Gastroesophageal sphincter (tissue), 4 donors: ENCODE measurements at regions not wholly inside any gene's neighbourhood (a gene's known extent, or its start where the extent isn't known, plus 50 kb on each side); places are given as distances from the start of the nearest gene placed in this dataset.

ENCODE experiments used
- ATAC-seq: fragments of 150-250 bp; one replicate; pipeline ENCODE4 v1.9.1; 2016; ENCODE audit warnings: mild to moderate bottlenecking, moderate library complexity
- H3K27ac ChIP-seq, 4 donors: fragments of 200-600 bp; sonication (generic) in 3 of 4; 1 replicate in 3 of 4; 2 replicates in 1 of 4; pipeline ENCODE4 v1.5.1; 2016 to 2019
- H3K27me3 ChIP-seq: fragments of 200-600 bp; sonication (generic); one replicate; pipeline ENCODE4 v1.5.1; 2019
- H3K36me3 ChIP-seq, 2 donors: fragments of 200-600 bp; sonication (generic); one replicate each; pipeline ENCODE4 v1.5.1; 2019; ENCODE audit warnings: control low read depth in 1 of 2
- H3K4me1 ChIP-seq, 3 donors: fragments of 200-600 bp; sonication (generic); 1 replicate in 2 of 3; 2 replicates in 1 of 3; pipeline ENCODE4 v1.5.1; 2016 to 2019; ENCODE audit warnings: control low read depth in 2 of 3
- H3K4me3 ChIP-seq, 2 donors: fragments of 200-600 bp; sonication (generic); one replicate each; pipeline ENCODE4 v1.5.1; 2019; ENCODE audit warnings: mild to moderate bottlenecking in 1 of 2, moderate library complexity in 1 of 2
- H3K9me3 ChIP-seq, 3 donors: fragments of 200-600 bp; sonication (generic); one replicate each; pipeline ENCODE4 v1.5.1; 2017 to 2019; ENCODE audit warnings: control low read depth in 2 of 3
- CTCF ChIP-seq, 4 experiments: fragments of 200-600 bp in 2 of 4; fragments of 450-650 bp in 2 of 4; sonication (generic) in 1 of 4; IDR thresholded peaks; one replicate each; pipeline ENCODE4 v1.5.1; 2017 to 2019; ENCODE audit warnings: antibody characterized with exemption in 4 of 4, mild to moderate bottlenecking in 2 of 4, moderate library complexity in 2 of 4
- EP300 ChIP-seq: sonication (generic); formaldehyde crosslinking; IDR thresholded peaks from one replicate; pipeline ENCODE4 v1.6.1; 2017; ENCODE audit warnings: antibody characterized with exemption, mild to moderate bottlenecking
- POLR2A ChIP-seq, 2 donors: fragments of 450-650 bp; IDR thresholded peaks; one replicate each; pipeline ENCODE4 v1.6.1; 2017; ENCODE audit warnings: antibody characterized with exemption in 2 of 2, mild to moderate bottlenecking in 2 of 2, moderate library complexity in 1 of 2
- POLR2AphosphoS5 ChIP-seq: sonication (generic); formaldehyde crosslinking; IDR thresholded peaks from one replicate; pipeline ENCODE4 v1.6.1; 2017; ENCODE audit warnings: antibody characterized with exemption
- WGBS, 2 donors: methylation state at CpG; one replicate each; pipeline ENCODE4 v1.1.5; 2018; ENCODE audit warnings: low coverage in 1 of 2; 5-methylcytosine and 5-hydroxymethylcytosine counted together

- no peak for ATAC-seq
These were observed 152.8 kb downstream of the FASLG start for GRCh38 chr1:172811694-172812093.

GRCh38 chr1:172812118-172812517 is 153.2 kb downstream of the FASLG start:
- H3K9me3 ChIP-seq, result no peaks in the 10 kb centered on the region
- ATAC-seq, result no peak
- H3K27me3 ChIP-seq, result no peaks in the 10 kb centered on the region
- H3K36me3 ChIP-seq, result no peaks in the 10 kb centered on the region
- no peak overlapping the region for H3K4me3 ChIP-seq
- no peak for TF ChIP-seq POLR2A (IDR thresholded peaks at IDR 0.05)
- TF ChIP-seq EP300, result no peak
- H3K27ac ChIP-seq, result no peak overlapping the region
- H3K4me1 ChIP-seq, result no peaks in the 10 kb centered on the region

More at GRCh38 chr1:172811694-172812093, 152.8 kb downstream of the FASLG start:
- Histone ChIP-seq H3K27ac (no peak overlapping the region), H3K36me3 (no peaks in the 10 kb centered on the region), H3K4me3 (no peak overlapping the region), H3K4me1 (no peaks in the 10 kb centered on the region), H3K9me3 (no peaks in the 10 kb centered on the region), H3K27me3 (no peaks in the 10 kb centered on the region)
- no peak for TF ChIP-seq EP300
- no peak for TF ChIP-seq CTCF (IDR thresholded peaks at IDR 0.05)
- TF ChIP-seq POLR2AphosphoS5, result no peak
- TF ChIP-seq POLR2A (IDR thresholded peaks at IDR 0.05), result no peak

- no peaks in the 10 kb centered on the region for H3K36me3 ChIP-seq
- TF ChIP-seq POLR2A (IDR thresholded peaks at IDR 0.05) (no peak), CTCF (IDR thresholded peaks at IDR 0.05) (no peak), POLR2AphosphoS5 (no peak), EP300 (no peak)
- WGBS, 2 donors, result 70 to 79% methylated on average over 2 of the region's 2 CpGs
- ATAC-seq, result no peak
- H3K9me3 ChIP-seq, result no peaks in the 10 kb centered on the region
- H3K4me1 ChIP-seq, result no peaks in the 10 kb centered on the region
- no peak overlapping the region for H3K27ac ChIP-seq
- no peaks in the 10 kb centered on the region for H3K27me3 ChIP-seq
- H3K4me3 ChIP-seq, result no peak overlapping the region
These were observed 154.4 kb downstream of the FASLG start for GRCh38 chr1:172813330-172813729.

GRCh38 chr1:172814428-172814827 is 155.5 kb downstream of the FASLG start:
- 100% methylated on average over 1 of the region's 2 CpGs; no CpG with 5 or more reads in 1 of the 2 donors for WGBS, 2 donors
- H3K27ac ChIP-seq, result no peak overlapping the region
- no peaks in the 10 kb centered on the region for H3K36me3 ChIP-seq
- no peak for TF ChIP-seq EP300
- TF ChIP-seq POLR2AphosphoS5, result no peak
- TF ChIP-seq CTCF (IDR thresholded peaks at IDR 0.05), result no peak
- no peak for TF ChIP-seq POLR2A (IDR thresholded peaks at IDR 0.05)
- H3K9me3 ChIP-seq, result no peaks in the 10 kb centered on the region
- H3K4me1 ChIP-seq, result no peaks in the 10 kb centered on the region
- H3K27me3 ChIP-seq, result no peaks in the 10 kb centered on the region
- H3K4me3 ChIP-seq, result no peak overlapping the region
- no peak for ATAC-seq

- Histone ChIP-seq H3K4me3 (no peak overlapping the region), H3K27me3 (no peaks in the 10 kb centered on the region), H3K36me3 (no peaks in the 10 kb centered on the region), H3K4me1 (no peaks in the 10 kb centered on the region), H3K9me3 (no peaks in the 10 kb centered on the region), H3K27ac (no peak overlapping the region)
- ATAC-seq, result no peak
- no peak for TF ChIP-seq EP300
- no peak for TF ChIP-seq POLR2A (IDR thresholded peaks at IDR 0.05)
- no peak for TF ChIP-seq CTCF (IDR thresholded peaks at IDR 0.05)
- TF ChIP-seq POLR2AphosphoS5, result no peak
These were observed 156.8 kb downstream of the FASLG start for GRCh38 chr1:172815740-172816139.
